Pancreas (tissue), 10 donors: ENCODE measurements at regions not wholly inside any gene's neighbourhood (a gene's known extent, or its start where the extent isn't known, plus 50 kb on each side); places are given as distances from the start of the nearest gene placed in this dataset.
A peak's percentile ranks its signal among the peaks of the same experiment; 100 is the strongest.

ENCODE experiments used
- ATAC-seq, 4 donors: fragments of 200-7000 bp; cut with Tn5 transposase; one replicate each; pipeline versions ENCODE4 v1.8.0 to v1.9.1; 2020; ENCODE audit warnings: mild to moderate bottlenecking in 4 of 4, moderate library complexity in 4 of 4
- DNase-seq, 6 donors: peaks; one replicate each; pipeline ENCODE4 v3.0.0-alpha.2; 2020
- FAIRE-seq: peaks from 2 replicates; lab custom pipeline; 2012; peaks lifted over from hg19 to GRCh38; lab: Jason Lieb, UNC
- H3K27ac ChIP-seq, 4 donors: fragments of 200-600 bp; sonication (generic); 1 replicate in 3 of 4; 2 replicates in 1 of 4; pipeline versions ENCODE4 v1.5.0 to v1.8.0; 2020
- H3K27me3 ChIP-seq, 4 donors: fragments of 200-600 bp; one replicate each; pipeline ENCODE4 v1.8.0; 2021
- H3K36me3 ChIP-seq, 3 donors: fragments of 200-600 bp; sonication (generic) in 1 of 3; one replicate each; pipeline versions ENCODE4 v1.5.0 to v1.8.0; 2020 to 2021
- H3K4me1 ChIP-seq, 3 donors: fragments of 200-600 bp; one replicate each; pipeline ENCODE4 v1.8.0; 2021
- H3K4me3 ChIP-seq, 4 donors: fragments of 200-600 bp; sonication (generic) in 2 of 4; one replicate each; pipeline versions ENCODE4 v1.5.0 to v1.8.0; 2020 to 2021
- H3K9me3 ChIP-seq, 4 donors: fragments of 200-600 bp; one replicate each; pipeline ENCODE4 v1.8.0; 2021
- WGBS, 2 donors: extraction: QIAGEN DNeasy Blood & Tissue Kit; methylation state at CpG; one replicate each; pipeline ENCODE4 v1.1.7; 2013; 5-methylcytosine and 5-hydroxymethylcytosine counted together
- intact Hi-C, 3 donors: fragments of 100-400 bp; cut with DNase I; formaldehyde crosslinking; loops; one replicate each; pipeline versions ENCODE4 v1.11.1 to v1.14.2; 2022
- TF ChIP-seq, protein P1 (sequence below), 4 donors: fragments of 200-600 bp; sonication (generic) in 3 of 4; IDR thresholded peaks; one replicate each; pipeline versions ENCODE4 v1.5.0 to v1.8.0; 2021; ENCODE audit warnings: antibody characterized with exemption in 4 of 4
- donor health status: healthy with polysubstance abuse.
- donor health status: DM: no; HTN: no; CAD: no; lungs with moderate emphysema.
- donor health status: DM: no; HTN: no; CAD: no.
- donor health status: control.
- donor health status: control.
- donor health status: Bipolar disorder and iron deficiency.
- donor health status: DM: yes; HTN: yes; CAD: no.
- donor health status: DM: no; HTN: no; CAD: no.
- donor health status: DM: no; HTN: no; CAD: no.
- donor health status: DM: yes; HTN: yes; CAD: no.

DNA sequence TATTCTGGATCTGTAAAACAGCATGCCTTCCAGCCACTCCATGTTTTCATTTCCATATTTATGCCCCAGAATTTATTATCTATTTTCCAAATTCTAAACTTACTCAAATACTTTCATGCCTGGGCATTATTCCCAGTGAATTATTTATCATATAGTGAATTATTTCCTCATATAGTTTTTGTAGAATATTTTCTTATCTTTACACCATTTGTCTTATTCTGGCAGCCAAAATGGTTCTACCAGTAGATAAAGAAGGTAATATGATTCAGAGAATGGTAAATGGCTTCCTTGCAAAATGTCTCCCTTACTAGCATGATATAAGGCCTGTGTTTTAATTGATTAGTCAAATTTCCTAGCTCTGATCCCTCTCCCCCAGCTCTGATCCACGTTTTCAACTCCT, 305.8 kb downstream of the SPRY2 start:
- ATAC-seq (no peak), FAIRE-seq (no peak), DNase-seq (no peak)
- Histone ChIP-seq H3K4me3 (no peak overlapping the region), H3K27me3 (no peaks in the 10 kb centered on the region), H3K36me3 (no peaks in the 10 kb centered on the region), H3K9me3 (no peaks in the 10 kb centered on the region), H3K4me1 (peaks cover 0 to 6% (median 0%) of the 10 kb centered on the region in 3 donors), H3K27ac (no peak overlapping the region)
- TF ChIP-seq, protein P1, sequence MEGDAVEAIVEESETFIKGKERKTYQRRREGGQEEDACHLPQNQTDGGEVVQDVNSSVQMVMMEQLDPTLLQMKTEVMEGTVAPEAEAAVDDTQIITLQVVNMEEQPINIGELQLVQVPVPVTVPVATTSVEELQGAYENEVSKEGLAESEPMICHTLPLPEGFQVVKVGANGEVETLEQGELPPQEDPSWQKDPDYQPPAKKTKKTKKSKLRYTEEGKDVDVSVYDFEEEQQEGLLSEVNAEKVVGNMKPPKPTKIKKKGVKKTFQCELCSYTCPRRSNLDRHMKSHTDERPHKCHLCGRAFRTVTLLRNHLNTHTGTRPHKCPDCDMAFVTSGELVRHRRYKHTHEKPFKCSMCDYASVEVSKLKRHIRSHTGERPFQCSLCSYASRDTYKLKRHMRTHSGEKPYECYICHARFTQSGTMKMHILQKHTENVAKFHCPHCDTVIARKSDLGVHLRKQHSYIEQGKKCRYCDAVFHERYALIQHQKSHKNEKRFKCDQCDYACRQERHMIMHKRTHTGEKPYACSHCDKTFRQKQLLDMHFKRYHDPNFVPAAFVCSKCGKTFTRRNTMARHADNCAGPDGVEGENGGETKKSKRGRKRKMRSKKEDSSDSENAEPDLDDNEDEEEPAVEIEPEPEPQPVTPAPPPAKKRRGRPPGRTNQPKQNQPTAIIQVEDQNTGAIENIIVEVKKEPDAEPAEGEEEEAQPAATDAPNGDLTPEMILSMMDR (IDR thresholded peaks at IDR 0.05) = no peak
- intact Hi-C loops = no loop called here
- WGBS, 2 donors = 55 to 63% methylated on average over 1 of the region's 1 CpG

DNA sequence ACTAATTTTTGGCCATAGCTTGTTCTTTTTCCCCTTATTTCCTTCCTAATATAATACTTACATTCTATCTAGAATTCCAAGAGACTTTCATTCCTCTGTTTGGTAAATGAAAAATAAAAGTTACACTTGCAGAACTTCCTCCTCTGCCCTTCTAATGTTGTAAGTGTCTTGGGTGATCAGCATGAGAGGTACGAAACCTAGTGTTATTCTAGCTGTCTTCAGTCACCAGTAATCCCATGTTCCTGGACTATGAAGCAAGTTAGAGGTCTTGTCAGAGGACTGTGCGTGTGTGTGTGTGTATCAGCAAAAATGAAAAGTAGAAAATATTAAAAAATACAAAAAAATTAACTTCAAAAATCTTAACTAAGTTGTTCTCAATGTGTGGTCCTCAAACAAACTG, 307.0 kb downstream of the SPRY2 start:
- ATAC-seq (no peak), DNase-seq (no peak), FAIRE-seq (no peak)
- Histone ChIP-seq H3K36me3 (no peaks in the 10 kb centered on the region), H3K4me3 (no peak overlapping the region), H3K27me3 (no peaks in the 10 kb centered on the region), H3K9me3 (no peaks in the 10 kb centered on the region), H3K4me1 (peaks cover 1 to 6% (median 5%) of the 10 kb centered on the region in 3 donors), H3K27ac (no peak overlapping the region)
- intact Hi-C loops = no loop called here
- TF ChIP-seq, protein P1 (IDR thresholded peaks at IDR 0.05) = no peak
- WGBS, 2 donors = 88 to 97% methylated on average over 2 of the region's 2 CpGs

DNA sequence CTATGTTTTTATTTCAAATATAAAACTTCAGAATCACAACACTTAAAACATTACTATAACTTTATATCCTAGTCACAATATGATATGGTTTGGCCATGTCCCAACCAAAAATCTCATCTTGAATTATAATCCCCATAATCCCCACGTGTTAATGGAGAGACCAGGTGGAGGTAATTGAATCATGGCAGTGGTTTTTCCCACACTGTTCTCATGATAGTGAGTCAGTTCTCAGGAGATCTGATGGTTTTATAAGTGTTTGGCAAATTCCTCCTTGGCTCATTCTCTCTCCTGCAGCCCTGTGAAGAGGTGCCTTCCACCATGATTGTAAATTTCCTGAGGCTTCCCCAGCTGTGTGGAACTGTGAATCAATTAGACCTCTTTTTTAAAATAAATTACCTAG, 307.6 kb downstream of the SPRY2 start:
- ATAC-seq (no peak), DNase-seq (no peak), FAIRE-seq (no peak)
- TF ChIP-seq, protein P1 (IDR thresholded peaks at IDR 0.05) = no peak
- Histone ChIP-seq H3K36me3 (no peaks in the 10 kb centered on the region), H3K9me3 (no peaks in the 10 kb centered on the region), H3K27ac (no peak overlapping the region), H3K27me3 (no peaks in the 10 kb centered on the region), H3K4me3 (no peak overlapping the region), H3K4me1 (peaks cover 2 to 7% (median 6%) of the 10 kb centered on the region in 3 donors)
- intact Hi-C loops = no loop called here
- WGBS, 2 donors = 26 to 39% methylated on average over 1 of the region's 1 CpG

DNA sequence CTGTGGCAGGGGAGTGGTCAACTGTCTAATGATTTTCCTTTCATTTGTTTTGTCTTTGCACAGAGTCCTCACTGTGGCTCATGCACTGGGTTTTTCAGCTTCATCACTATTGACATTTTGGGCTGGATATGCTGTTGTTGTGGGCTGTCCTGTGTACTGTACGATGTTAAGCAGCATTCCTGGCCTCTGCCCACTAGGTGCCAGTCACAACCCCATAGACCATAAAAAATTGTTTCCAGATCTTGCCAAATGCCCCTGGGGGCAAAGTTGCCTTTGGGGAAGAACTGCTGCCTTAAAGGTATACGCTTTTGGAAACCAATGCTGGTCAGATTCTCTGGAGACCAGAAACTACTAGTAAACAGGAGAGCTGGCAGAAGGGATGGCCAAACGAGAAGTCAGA, 310.4 kb downstream of the SPRY2 start:
- intact Hi-C loops = no loop called here
- Histone ChIP-seq H3K27ac (no peak overlapping the region), H3K4me3 (no peak overlapping the region), H3K27me3 (no peaks in the 10 kb centered on the region), H3K9me3 (no peaks in the 10 kb centered on the region), H3K36me3 (no peaks in the 10 kb centered on the region), H3K4me1 (peaks cover 2 to 7% (median 6%) of the 10 kb centered on the region in 3 donors)
- TF ChIP-seq, protein P1 (IDR thresholded peaks at IDR 0.05) = peak in 1 of 4 donors; percentile 11
- ATAC-seq = peak; percentile 68 to 87 (median 80)
- 36 to 40% methylated on average over 3 of the region's 3 CpGs for WGBS, 2 donors
- DNase-seq = peak in 1 of 6 donors; percentile 36
- FAIRE-seq = no peak

DNA sequence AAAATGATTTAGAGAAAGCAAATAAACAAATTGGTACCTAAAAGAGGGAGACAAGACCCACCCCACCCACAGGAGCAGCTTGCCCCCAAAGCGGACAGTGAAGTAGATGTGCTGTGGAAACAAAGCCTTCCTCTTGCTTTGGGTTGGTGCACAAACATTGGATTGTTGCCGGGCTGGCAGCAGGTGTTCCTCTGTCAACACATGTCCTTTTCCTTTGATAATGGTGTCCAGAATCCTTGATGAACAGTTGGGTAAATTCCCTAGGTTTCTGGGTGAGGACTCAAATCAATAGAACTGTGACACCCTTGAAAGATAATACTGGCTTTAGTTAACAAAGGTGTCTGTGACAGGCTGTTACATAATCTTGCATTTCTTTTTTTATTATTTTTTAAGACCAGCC, 311.8 kb downstream of the SPRY2 start:
- intact Hi-C loops = no loop called here
- no peak overlapping the region for H3K4me3 ChIP-seq
- no peaks in the 10 kb centered on the region for H3K27me3 ChIP-seq
- H3K27ac ChIP-seq = no peak overlapping the region
- peak in 5 of 6 donors; percentile 11 to 41 (median 34) for DNase-seq
- 16 to 28% methylated on average over 2 of the region's 2 CpGs for WGBS, 2 donors
- no peak for FAIRE-seq
- no peaks in the 10 kb centered on the region for H3K9me3 ChIP-seq
- peak; percentile 65 to 84 (median 70) for ATAC-seq
- H3K36me3 ChIP-seq = no peaks in the 10 kb centered on the region
- TF ChIP-seq, protein P1 (IDR thresholded peaks at IDR 0.05) = no peak
- peaks cover 2 to 7% (median 6%) of the 10 kb centered on the region in 3 donors for H3K4me1 ChIP-seq
